IMR-90 (cell line): ENCODE measurements at regions not wholly inside any gene's neighbourhood (a gene's known extent, or its start where the extent isn't known, plus 50 kb on each side); places are given as distances from the start of the nearest gene placed in this dataset.

Experiments used
- ATAC-seq: fragments of 200-7000 bp; cut with Tn5 transposase; 2 replicates; pipeline ENCODE4 v1.9.1; 2020; ENCODE audit warnings: low read depth, mild to moderate bottlenecking, moderate library complexity
- BruUV-seq: library from RNA; stranded (reverse); fragments of 400-500 nt; replicated peaks from 2 replicates; lab custom pipeline; 2021; lab: Mats Ljungman, UMichigan
- CTCF ChIA-PET: fragments of 300-600 bp; formaldehyde crosslinking; extraction: SDS; loops from one replicate; lab custom pipeline; 2021; ENCODE audit warnings: antibody characterized with exemption; lab: Yijun Ruan, JAX
- POLR2A ChIA-PET: fragments of 300-600 bp; sonication (Branson Sonifier 250); formaldehyde crosslinking; loops from one replicate; lab custom pipeline; 2022; ENCODE audit warnings: antibody characterized with exemption; ENCODE audit not compliant: unreplicated experiment; lab: Charles Lee
- DNase-seq: peaks from one replicate; pipeline ENCODE4 v3.0.0; 2013
- H2AFZ ChIP-seq: replicated peaks from 2 replicates; pipeline ENCODE3; 2013; ENCODE audit warnings: low read length, mild to moderate bottlenecking; ENCODE audit not compliant: poor library complexity
- H2AK5ac ChIP-seq: 2 replicates; pipeline ENCODE4 v1.6.1; 2013; ENCODE audit warnings: low read depth, low read length, inconsistent platforms
- H2AK9ac ChIP-seq: replicated peaks from 2 replicates; pipeline ENCODE3; 2013; ENCODE audit warnings: mild to moderate bottlenecking, low read depth, low read length, moderate library complexity; ENCODE audit not compliant: poor library complexity
- H2BK120ac ChIP-seq: 2 replicates; pipeline ENCODE4 v1.6.1; 2013; ENCODE audit warnings: low read depth, low read length, inconsistent platforms
- H2BK15ac ChIP-seq: 3 replicates; pipeline ENCODE4 v1.6.1; 2013; ENCODE audit warnings: low read depth, low read length, inconsistent platforms
- H2BK20ac ChIP-seq: 2 replicates; pipeline ENCODE4 v1.6.1; 2013; ENCODE audit warnings: low read depth, mild to moderate bottlenecking, inconsistent platforms, low read length, moderate library complexity
- H2BK5ac ChIP-seq: 2 replicates; pipeline ENCODE4 v1.6.1; 2013; ENCODE audit warnings: mild to moderate bottlenecking, low read depth, low read length, inconsistent platforms; ENCODE audit not compliant: poor library complexity, severe bottlenecking
- H3K14ac ChIP-seq: replicated peaks from 2 replicates; pipeline ENCODE4 v1.6.1; 2013; ENCODE audit warnings: low read depth, low read length, inconsistent platforms
- H3K18ac ChIP-seq: 2 replicates; pipeline ENCODE4 v1.6.1; 2013; ENCODE audit warnings: low read depth, low read length, control low read depth
- H3K23ac ChIP-seq: 2 replicates; pipeline ENCODE4 v1.6.1; 2013; ENCODE audit warnings: low read depth, low read length, inconsistent platforms
- H3K27ac ChIP-seq: 2 replicates; pipeline ENCODE4 v1.5.1; 2013; ENCODE audit warnings: mild to moderate bottlenecking, control low read depth, low read length; ENCODE audit not compliant: insufficient read depth
- H3K27me3 ChIP-seq: 2 replicates; pipeline ENCODE4 v1.6.1; 2013; ENCODE audit warnings: low read length; ENCODE audit not compliant: control insufficient read depth, insufficient read depth
- H3K36me3 ChIP-seq: 2 replicates; pipeline ENCODE4 v1.6.1; 2013; ENCODE audit warnings: low read length, mixed read lengths; ENCODE audit not compliant: control insufficient read depth, insufficient read depth
- H3K4ac ChIP-seq: 2 replicates; pipeline ENCODE4 v1.6.1; 2013; ENCODE audit warnings: low read depth, low read length, inconsistent platforms
- H3K4me1 ChIP-seq: 2 replicates; pipeline ENCODE4 v1.6.1; 2013; ENCODE audit warnings: low read length, mixed read lengths; ENCODE audit not compliant: control insufficient read depth, insufficient read depth
- H3K4me2 ChIP-seq: 2 replicates; pipeline ENCODE4 v1.6.1; 2013; ENCODE audit warnings: low read depth, mild to moderate bottlenecking, control low read depth, low read length, moderate library complexity
- H3K4me3 ChIP-seq: 2 replicates; pipeline ENCODE4 v1.5.1; 2013; ENCODE audit warnings: low read depth, mild to moderate bottlenecking, control low read depth, low read length, moderate library complexity; ENCODE audit not compliant: insufficient read depth
- H3K56ac ChIP-seq: 2 replicates; pipeline ENCODE4 v1.6.1; 2013; ENCODE audit warnings: low read length, inconsistent platforms; ENCODE audit not compliant: insufficient read depth; ENCODE audit errors: extremely low read depth
- H3K79me1 ChIP-seq, 2 experiments: 2 replicates each; pipeline ENCODE4 v1.6.1; 2013; ENCODE audit warnings: low read length in 2 of 2, inconsistent platforms in 1 of 2, low read depth in 1 of 2
- H3K9ac ChIP-seq: 2 replicates; pipeline ENCODE4 v1.6.1; 2013; ENCODE audit warnings: low read depth, low read length, control low read depth
- H3K9me1 ChIP-seq: 2 replicates; pipeline ENCODE4 v1.6.1; 2013; ENCODE audit warnings: low read length, inconsistent platforms; ENCODE audit not compliant: insufficient read depth
- H3K9me3 ChIP-seq: 2 replicates; pipeline ENCODE4 v1.6.1; 2013; ENCODE audit warnings: low read length; ENCODE audit not compliant: control insufficient read depth, insufficient read depth
- H4K20me1 ChIP-seq: 2 replicates; pipeline ENCODE4 v1.6.1; 2013; ENCODE audit warnings: low read length, inconsistent platforms; ENCODE audit not compliant: insufficient read depth
- H4K5ac ChIP-seq: 2 replicates; pipeline ENCODE4 v1.6.1; 2013; ENCODE audit warnings: mild to moderate bottlenecking, low read depth, low read length, control low read depth
- H4K8ac ChIP-seq, 2 experiments: 2 replicates each; pipeline ENCODE4 v1.6.1; 2013; ENCODE audit warnings: low read depth in 2 of 2, low read length in 2 of 2, control low read depth in 1 of 2, inconsistent platforms in 1 of 2
- H4K91ac ChIP-seq: 2 replicates; pipeline ENCODE4 v1.6.1; 2013; ENCODE audit warnings: low read depth, low read length, inconsistent platforms; ENCODE audit not compliant: insufficient read depth
- BHLHE40 ChIP-seq: fragments of 150-350 bp; IDR thresholded peaks from 2 replicates; pipeline ENCODE4 v1.6.1; 2016; ENCODE audit warnings: mild to moderate bottlenecking, low read depth, low read length
- CEBPB ChIP-seq: IDR thresholded peaks from 2 replicates; pipeline ENCODE4 v1.6.1; 2012; ENCODE audit warnings: low read depth, low read length, improper control_type of control experiment
- CHD1 ChIP-seq: IDR thresholded peaks from 2 replicates; pipeline ENCODE4 v1.6.1; 2012; ENCODE audit warnings: low read depth, low read length, improper control_type of control experiment
- ELK1 ChIP-seq: fragments of 150-350 bp; IDR thresholded peaks from 2 replicates; pipeline ENCODE4 v1.6.1; 2016; ENCODE audit warnings: low read depth, mild to moderate bottlenecking, low read length, moderate library complexity, borderline replicate concordance
- FOS ChIP-seq: fragments of 150-350 bp; IDR thresholded peaks from 2 replicates; pipeline ENCODE4 v1.6.1; 2016; ENCODE audit warnings: low read depth, low read length
- MAFK ChIP-seq: IDR thresholded peaks from 2 replicates; pipeline ENCODE4 v1.6.1; 2012; ENCODE audit warnings: low read depth, low read length, improper control_type of control experiment
- MAZ ChIP-seq: IDR thresholded peaks from 2 replicates; pipeline ENCODE4 v1.6.1; 2012; ENCODE audit warnings: low read depth, mild to moderate bottlenecking, low read length, improper control_type of control experiment, moderate library complexity, borderline replicate concordance
- NFE2L2 ChIP-seq: fragments of 150-350 bp; IDR thresholded peaks from 2 replicates; pipeline ENCODE4 v1.6.1; 2016; ENCODE audit warnings: low read depth, mild to moderate bottlenecking, low read length
- POLR2A ChIP-seq: IDR thresholded peaks from 2 replicates; pipeline ENCODE4 v1.6.1; 2012; ENCODE audit warnings: mild to moderate bottlenecking, low read depth, low read length
- RCOR1 ChIP-seq: IDR thresholded peaks from 2 replicates; pipeline ENCODE4 v1.6.1; 2012; ENCODE audit warnings: mild to moderate bottlenecking, low read length, improper control_type of control experiment; ENCODE audit not compliant: insufficient replicate concordance
- USF2 ChIP-seq: fragments of 150-350 bp; IDR thresholded peaks from 2 replicates; pipeline ENCODE4 v1.6.1; 2017; ENCODE audit warnings: mild to moderate bottlenecking, antibody characterized with exemption, low read length, low read depth
- WGBS, 2 experiments: methylation state at CpG; one replicate each; pipeline versions ENCODE4 v1.1.5 to v1.1.7; 2013; ENCODE audit warnings: missing lambda C conversion rate in 2 of 2; ENCODE audit not compliant: insufficient read length in 1 of 2; ENCODE audit errors: extremely low coverage in 2 of 2; 5-methylcytosine and 5-hydroxymethylcytosine counted together
- dilution Hi-C: fragments of 300-500 bp; cut with HindIII; formaldehyde crosslinking; loops from one replicate; pipeline ENCODE4 v1.14.3; 2018; ENCODE audit warnings: low sequenced_read_pairs; ENCODE audit not compliant: unreplicated experiment
- in situ Hi-C: fragments of 300-500 bp; cut with MboI; formaldehyde crosslinking; loops from 3 replicates; pipeline ENCODE4 v1.14.3; 2019; ENCODE audit warnings: low sequenced_read_pairs, inconsistent platforms, mixed read lengths
- intact Hi-C: fragments of 100-400 bp; cut with micrococcal nuclease; formaldehyde crosslinking; loops from 2 replicates; pipeline ENCODE4 v1.10.0; 2022

DNA sequence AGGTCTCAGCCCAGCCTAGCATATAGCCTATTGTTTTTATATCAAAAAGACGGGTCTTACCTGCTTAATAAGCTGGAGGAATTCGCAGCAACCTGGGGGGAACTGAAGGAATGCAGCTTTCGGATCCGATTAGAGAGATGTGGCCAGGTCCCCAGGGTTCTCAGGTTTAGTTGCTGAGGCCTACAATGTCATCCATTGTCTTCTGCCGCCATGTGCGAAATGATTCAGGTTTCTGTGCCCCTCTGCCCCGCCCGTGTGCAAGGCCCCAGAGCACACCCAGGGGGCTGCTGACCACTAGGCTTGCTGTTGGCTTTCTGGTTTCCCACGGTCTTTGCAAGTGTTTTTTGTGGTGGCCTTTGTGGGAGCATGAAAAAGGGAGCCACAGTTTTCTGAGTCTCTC is 154.5 kb upstream of the TBX3 start:
- H3K9me1 ChIP-seq, result peaks cover 7% of the 10 kb centered on the region; the same call in 1 of the 2 replicates
- H3K79me1 ChIP-seq, result no peaks in the 10 kb centered on the region
- H2BK120ac ChIP-seq, result no peak overlapping the region
- H2BK15ac ChIP-seq, result no peak overlapping the region
- ATAC-seq (no peak), DNase-seq (no peak)
- no peak overlapping the region for H2BK5ac ChIP-seq
- H4K5ac ChIP-seq, result no peak overlapping the region
- no peak overlapping the region for H3K18ac ChIP-seq
- TF ChIP-seq CHD1 (no peak), NFE2L2 (no peak), CEBPB (no peak), MAFK (no peak), BHLHE40 (no peak), MAZ (no peak), RCOR1 (no peak), FOS (no peak), USF2 (no peak), ELK1 (no peak), POLR2A (no peak)
- H3K4ac ChIP-seq, result no peak overlapping the region
- no peak overlapping the region for H2AK5ac ChIP-seq
- H3K27me3 ChIP-seq, result no peaks in the 10 kb centered on the region
- H2BK20ac ChIP-seq, result no peak overlapping the region
- dilution Hi-C loops, result no loop called here
- no peak overlapping the region for H3K4me2 ChIP-seq
- peaks cover 14% of the 10 kb centered on the region for H3K4me1 ChIP-seq
- H3K56ac ChIP-seq, result no peak overlapping the region
- no peak overlapping the region for H3K9ac ChIP-seq
- no TSS peak for BruUV-seq
- intact Hi-C loops, result no loop called here
- no peak overlapping the region for H2AFZ ChIP-seq
- peaks cover 8% of the 10 kb centered on the region for H3K9me3 ChIP-seq
- in situ Hi-C loops, result no loop called here
- no peaks in the 10 kb centered on the region for H4K20me1 ChIP-seq
- no peak overlapping the region for H2AK9ac ChIP-seq
- ChIA-PET POLR2A (no interaction called here), CTCF (interaction anchor here (1.2 to 1.4 kb wide), 2 partner anchors 9 to 154 kb away, joined by 3 read pairs; no protein-coding TSS in a partner anchor)
- H3K23ac ChIP-seq, result no peak overlapping the region
- H3K27ac ChIP-seq, result no peak overlapping the region
- 77% methylated on average over 3 of the region's 9 CpGs; no CpG with 5 or more reads in 1 of the 2 experiments for WGBS, 2 experiments
- no peaks in the 10 kb centered on the region for H3K36me3 ChIP-seq
- H3K4me3 ChIP-seq, result no peak overlapping the region
- H4K8ac ChIP-seq, result no peak overlapping the region
- H4K91ac ChIP-seq, result no peak overlapping the region; the same call in 1 of the 2 replicates
- no peak overlapping the region for H3K14ac ChIP-seq
